KBM-7 (cell line): ENCODE measurements at regions not wholly inside any gene's neighbourhood (a gene's known extent, or its start where the extent isn't known, plus 50 kb on each side); places are given as distances from the start of the nearest gene placed in this dataset.
"Not testable (repeated sequence)": the region's sequence is repeated elsewhere in the genome, so short reads cannot be mapped to it uniquely, and the experiment has no call there.

Experiments used
- DNase-seq: peaks from one replicate; pipeline ENCODE4 v3.0.0-alpha.2; 2015
- in situ Hi-C: fragments of 300-500 bp; cut with MboI; formaldehyde crosslinking; loops from 2 replicates; pipeline ENCODE4 v1.14.3; 2020; ENCODE audit warnings: low sequenced_read_pairs, low pct_unique_long_range_greater_than_20kb, mixed read lengths

DNA sequence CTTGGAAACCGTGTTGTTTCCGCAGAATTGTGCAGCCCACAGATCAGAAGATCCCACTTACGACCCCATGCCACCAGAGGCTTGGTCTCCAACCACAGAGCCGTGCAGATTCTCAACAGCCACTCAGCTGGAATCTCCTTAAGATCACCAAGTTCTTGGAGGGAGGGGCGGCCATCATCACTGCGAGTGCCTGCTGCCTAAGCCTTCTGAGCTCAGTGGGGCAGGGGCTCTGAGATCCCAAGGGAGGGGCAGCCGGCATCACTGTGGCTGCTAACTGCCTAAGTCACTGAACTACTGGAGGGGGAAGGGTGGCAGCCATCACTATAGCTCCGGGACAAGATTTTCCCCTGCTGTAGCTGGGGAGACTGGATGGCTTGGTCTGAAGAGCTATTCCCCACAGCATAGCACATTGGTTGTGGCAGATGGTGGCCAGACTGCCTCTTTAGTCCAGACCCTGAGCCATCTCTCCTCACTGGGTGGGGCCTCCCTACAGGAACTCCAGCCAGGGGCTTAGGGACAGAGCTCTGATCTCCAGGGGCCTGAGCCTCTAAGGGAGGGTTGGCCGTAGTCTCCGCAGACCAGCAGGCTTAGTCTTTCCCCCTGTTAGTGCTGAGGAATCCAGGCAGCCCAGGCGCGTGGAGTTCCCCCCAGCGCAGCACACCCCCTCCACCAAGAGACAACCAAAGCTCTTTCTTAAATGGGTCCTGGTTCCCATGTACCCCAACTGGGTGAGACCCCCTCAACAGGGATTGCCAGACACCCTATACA, 1483.9 kb downstream of the ADGRL3 start:
- in situ Hi-C loops: no loop called here
- no peak for DNase-seq

DNA sequence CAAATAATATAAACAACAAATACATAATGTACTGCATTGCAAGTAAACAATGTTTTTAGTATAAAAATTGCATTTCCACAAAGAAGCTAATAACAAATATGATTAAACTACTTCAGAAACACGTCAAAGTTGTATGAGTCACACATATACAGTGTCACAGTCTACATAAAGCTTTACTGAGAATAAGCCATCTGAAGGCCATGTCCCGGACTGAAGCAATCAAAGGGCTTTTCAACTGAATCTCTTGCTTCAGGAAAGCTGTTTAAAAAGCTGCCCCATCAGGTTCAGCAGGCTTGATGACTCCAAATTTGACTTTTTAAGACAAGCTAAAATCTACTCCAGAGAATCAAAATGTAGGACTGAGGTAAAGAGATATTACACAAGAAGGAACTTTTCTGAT, 1476.8 kb downstream of the ADGRL3 start:
- in situ Hi-C loops: no loop called here
- no peak for DNase-seq

DNA sequence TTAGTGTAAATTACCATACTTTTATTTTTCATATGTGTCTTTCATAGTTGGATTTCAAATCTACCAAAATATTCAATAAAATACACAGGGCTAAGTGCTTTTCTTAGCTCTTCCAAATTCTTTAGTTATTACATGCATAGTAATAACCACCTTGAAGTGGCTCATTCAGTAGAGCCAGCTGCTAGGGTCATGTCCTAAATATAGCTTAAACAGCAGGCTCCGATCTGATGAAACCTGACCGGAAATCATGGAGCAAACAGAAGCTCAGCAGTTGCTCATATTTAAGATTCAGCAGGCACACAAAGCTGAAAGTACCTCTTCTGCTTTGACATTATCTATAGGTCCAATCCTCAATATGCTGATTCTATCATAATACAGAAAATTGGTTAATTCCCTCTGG, 1470.4 kb downstream of the ADGRL3 start:
- DNase-seq: no peak

DNA sequence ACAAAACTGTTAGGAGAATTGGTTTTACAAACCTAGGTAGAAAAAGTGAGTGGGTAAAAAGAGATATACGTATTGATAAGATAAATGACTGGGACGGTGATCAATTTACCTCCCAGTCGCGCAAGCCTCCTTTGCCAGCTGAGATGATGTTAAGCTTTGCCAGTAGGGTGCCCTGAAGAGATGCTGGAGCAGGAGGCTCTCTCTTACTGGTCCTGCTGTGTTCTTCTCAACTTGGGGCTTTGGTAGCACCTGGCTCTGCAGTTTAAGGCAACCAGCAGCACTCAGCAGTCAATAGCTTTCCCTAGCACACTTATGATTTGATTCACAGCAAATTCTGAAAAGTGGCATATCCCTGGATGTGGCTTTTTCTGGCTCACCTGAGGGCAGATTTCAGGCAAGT, 1461.7 kb downstream of the ADGRL3 start:
- DNase-seq: no peak
- in situ Hi-C loops: no loop called here

More for the DNA sequence above, 1470.4 kb downstream of the ADGRL3 start:
- in situ Hi-C loops: no loop called here

DNA sequence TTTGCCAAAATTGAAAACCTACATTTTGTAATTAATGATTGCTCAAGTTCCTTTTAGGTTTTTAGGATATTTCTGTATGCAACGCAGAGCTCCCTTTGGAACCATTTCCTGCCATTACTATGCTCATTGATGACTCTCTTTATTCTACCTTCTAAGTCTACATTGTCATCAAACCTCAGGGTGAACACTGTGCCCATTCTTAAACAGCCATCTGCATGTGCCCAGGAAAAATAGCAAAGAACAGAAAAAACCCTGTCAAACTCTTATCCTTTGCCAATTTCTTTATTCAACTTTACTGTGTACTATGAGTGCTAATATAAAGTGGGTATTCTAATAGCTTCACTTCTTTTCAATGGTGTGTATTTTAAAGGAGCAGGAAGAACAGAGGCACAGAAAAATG, 1455.9 kb downstream of the ADGRL3 start:
- no peak for DNase-seq

GRCh38 chr4:62644372-62644771, 1444.2 kb downstream of the ADGRL3 start:
- peak; percentile 40 for DNase-seq
- in situ Hi-C loops: no loop called here

More for the DNA sequence above, 1455.9 kb downstream of the ADGRL3 start:
- in situ Hi-C loops: no loop called here

- no peak for DNase-seq
- in situ Hi-C loops: no loop called here
These were observed 1440.2 kb downstream of the ADGRL3 start for GRCh38 chr4:62640296-62640695.

DNA sequence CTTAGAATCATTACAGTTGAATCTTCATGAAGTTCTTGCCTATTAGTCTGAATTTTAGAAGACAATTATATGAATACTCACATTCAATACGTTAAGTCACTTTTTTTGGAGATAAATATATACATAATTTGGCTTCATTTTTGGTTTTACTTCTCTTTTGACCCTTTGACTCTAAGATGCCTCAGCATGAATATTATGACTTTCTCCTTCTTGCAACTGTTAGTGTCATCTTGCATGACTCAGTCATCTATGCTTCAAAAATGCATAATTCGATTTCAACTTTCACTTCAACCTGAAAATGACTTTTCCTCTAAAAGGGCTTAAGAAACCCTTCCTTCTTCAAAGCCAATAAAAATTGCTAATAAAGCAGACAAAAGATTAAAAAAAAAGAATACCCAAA, 1427.5 kb downstream of the ADGRL3 start:
- no peak for DNase-seq
- in situ Hi-C loops: no loop called here

- DNase-seq: no peak
- in situ Hi-C loops: no loop called here
These were observed 1427.0 kb downstream of the ADGRL3 start for GRCh38 chr4:62627141-62627540.

DNA sequence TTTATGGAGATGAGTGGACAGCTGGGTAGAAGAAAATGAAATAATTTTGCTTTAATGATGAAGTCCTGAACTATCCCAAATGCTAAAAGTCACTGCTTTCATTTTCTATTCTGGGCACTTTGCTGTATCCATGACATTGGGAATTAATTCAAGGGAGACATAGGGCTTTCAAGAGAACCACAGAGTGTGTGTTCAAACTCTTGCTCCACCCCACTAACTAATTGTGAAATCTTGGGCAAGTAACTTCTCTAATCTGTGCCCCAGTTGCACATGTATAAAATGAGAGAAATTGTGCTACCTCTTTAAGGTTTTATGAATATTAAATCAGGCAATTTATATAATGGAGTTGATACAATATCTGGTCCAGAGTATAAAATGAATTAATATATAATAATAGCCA, 1422.0 kb downstream of the ADGRL3 start:
- no peak for DNase-seq
- in situ Hi-C loops: no loop called here

- in situ Hi-C loops: no loop called here
- DNase-seq: no peak
These were observed 1419.8 kb downstream of the ADGRL3 start for GRCh38 chr4:62619971-62620370.

DNA sequence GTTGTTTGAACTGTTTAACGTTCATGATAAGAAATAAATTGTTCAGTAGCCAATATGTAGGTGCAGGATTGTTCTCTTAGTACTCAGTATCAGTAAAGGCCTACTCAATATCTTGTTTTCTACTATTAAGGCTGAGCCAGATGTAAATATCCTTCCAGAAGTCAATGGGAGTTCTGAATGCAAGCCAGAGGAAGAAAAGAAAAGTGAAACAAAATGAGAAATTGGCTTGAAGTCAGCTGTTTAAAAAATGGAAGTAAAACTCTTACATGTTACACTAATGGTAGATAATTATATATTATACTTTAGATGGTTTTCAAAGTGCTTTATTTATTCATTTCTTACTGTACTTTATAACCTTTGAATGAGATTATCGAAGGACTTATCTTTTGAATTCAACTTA, 1417.9 kb downstream of the ADGRL3 start:
- DNase-seq: no peak
- in situ Hi-C loops: no loop called here

GRCh38 chr4:62601737-62602136, 1401.6 kb downstream of the ADGRL3 start:
- no peak for DNase-seq
- in situ Hi-C loops: no loop called here

GRCh38 chr4:62595265-62595664, 1395.1 kb downstream of the ADGRL3 start:
- in situ Hi-C loops: not testable (repeated sequence)

GRCh38 chr4:62591756-62592155, 1391.6 kb downstream of the ADGRL3 start:
- DNase-seq: no peak
- in situ Hi-C loops: no loop called here

More at GRCh38 chr4:62595265-62595664, 1395.1 kb downstream of the ADGRL3 start:
- not testable (repeated sequence) for DNase-seq

DNA sequence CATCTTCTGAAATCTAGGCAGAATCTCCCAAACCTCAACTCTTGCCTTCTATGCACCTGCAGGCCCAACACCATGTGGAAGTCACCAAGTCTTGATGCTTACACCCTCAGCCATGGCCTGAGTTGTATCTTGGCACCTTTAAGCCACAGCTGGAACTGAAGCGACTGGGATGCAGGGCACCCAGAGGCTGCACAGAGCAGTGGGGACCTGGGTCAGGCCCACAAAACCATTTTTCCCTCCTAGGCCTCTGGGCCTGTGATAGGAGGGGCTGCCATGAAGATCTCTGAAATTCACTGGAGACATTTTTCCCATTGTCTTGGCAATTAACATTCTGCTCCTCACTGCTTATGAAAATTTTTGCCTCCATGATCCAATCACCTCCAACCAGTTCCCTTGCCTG, 1388.5 kb downstream of the ADGRL3 start:
- no peak for DNase-seq
- in situ Hi-C loops: no loop called here

GRCh38 chr4:62571494-62571893, 1371.4 kb downstream of the ADGRL3 start:
- DNase-seq: no peak
- in situ Hi-C loops: no loop called here

DNA sequence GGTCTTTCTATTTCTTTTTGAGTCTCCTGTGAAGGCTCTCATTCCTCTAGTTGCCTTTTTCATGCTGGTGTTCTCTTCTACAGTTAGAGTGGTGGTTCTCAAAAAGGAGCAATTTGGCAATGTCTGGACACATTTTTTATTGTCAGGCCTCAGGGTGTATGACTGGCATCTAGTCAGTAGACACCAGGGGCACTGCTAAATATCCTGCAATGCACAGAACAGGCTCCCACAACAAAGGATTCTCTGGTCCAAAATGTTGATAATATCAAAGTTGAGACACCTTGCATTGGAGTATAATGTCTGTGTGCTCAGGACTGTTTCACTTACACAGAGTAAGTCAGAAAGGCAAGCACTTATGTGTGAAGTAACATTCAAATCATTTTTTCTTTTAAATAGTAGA, 1360.7 kb downstream of the ADGRL3 start:
- no peak for DNase-seq
- in situ Hi-C loops: no loop called here

DNA sequence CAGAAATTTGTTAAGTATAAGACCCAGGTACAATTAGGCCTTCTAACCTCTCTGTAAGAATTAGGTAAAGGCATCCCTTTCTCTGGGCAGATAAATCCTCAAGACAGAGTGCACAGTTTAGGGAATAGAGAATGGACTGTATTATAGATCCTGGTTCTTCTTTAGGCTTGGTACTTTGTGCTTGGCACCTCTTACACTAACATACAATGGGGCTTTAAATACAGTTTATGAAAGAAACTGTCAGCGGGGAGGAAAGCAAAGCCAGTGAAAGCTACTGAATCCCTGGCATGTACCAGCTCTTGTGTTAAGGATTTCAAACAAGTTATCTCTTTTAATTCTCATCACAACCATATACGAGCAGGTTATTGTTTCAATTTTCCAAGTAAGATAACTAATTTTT, 1350.0 kb downstream of the ADGRL3 start:
- in situ Hi-C loops: no loop called here
- no peak for DNase-seq

DNA sequence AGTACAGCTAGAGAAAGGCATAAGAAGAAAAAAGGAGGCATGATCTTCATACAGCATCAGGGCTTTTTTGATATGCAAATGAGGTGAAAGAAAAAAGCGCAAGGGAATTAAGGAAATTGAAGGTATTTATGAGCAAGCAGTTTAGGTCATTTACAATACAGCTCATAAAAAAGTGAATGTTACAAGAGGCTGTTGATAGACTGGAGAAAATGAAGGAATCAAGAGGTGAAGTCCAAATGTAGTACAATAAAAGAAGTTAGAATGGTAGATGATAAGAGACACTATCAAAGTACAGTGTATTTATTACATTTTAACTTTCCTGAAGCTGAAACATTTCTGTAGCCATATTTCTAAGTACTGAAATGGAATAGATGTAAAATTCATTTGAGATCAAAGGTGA, 1349.5 kb downstream of the ADGRL3 start:
- no peak for DNase-seq
- in situ Hi-C loops: no loop called here

- DNase-seq: no peak
- in situ Hi-C loops: no loop called here
These were observed 1348.6 kb downstream of the ADGRL3 start for GRCh38 chr4:62548765-62549164.
